ENCODE measurements at regions not wholly inside any gene's neighbourhood (a gene's known extent, or its start where the extent isn't known, plus 50 kb on each side); places are given as distances from the start of the nearest gene placed in this dataset.

DNA sequence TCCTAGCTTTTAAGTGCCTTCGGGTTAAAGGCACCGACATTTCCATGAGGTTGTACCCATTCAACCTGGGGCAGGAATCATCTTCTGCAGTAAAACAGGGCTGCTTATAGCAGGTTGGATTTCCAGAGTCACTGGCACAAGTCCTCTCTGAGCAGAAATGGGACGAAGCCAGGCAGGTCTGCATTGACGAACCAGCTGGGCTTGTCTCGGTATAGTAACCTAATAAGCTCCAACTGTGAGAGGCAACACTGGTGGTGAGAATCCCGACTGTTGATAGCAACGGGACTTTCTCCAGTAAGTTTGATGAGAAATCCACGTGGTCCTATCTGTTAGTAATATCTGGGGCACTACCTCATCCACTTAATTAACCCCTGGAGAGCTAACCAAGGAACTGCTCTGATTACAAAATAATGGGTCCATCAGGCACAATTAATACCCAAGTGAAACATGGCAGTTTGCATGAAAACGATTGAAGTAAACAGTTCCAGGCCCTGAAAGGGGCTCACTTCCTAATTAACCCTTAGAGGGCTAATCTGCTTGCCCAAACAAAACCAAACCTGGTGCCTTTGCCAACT lies 491.0 kb upstream of the C9orf72 start:
- no peak overlapping the region for H3K4me2 ChIP-seq (ENCODE audit: low read depth, low read length, poor library complexity, severe bottlenecking)
- no peaks in the 10 kb centered on the region; the same call in 1 of the 2 replicates for H3K9me2 ChIP-seq (replicated peaks; ENCODE audit: low read depth, low read length)
- no peaks in the 10 kb centered on the region for H3F3A ChIP-seq (ENCODE audit: low read depth)
- TF ChIP-seq EZH2phosphoT487 (IDR thresholded peaks at IDR 0.05; ENCODE audit: borderline replicate concordance) = no peak
- TF ChIP-seq, protein P1, sequence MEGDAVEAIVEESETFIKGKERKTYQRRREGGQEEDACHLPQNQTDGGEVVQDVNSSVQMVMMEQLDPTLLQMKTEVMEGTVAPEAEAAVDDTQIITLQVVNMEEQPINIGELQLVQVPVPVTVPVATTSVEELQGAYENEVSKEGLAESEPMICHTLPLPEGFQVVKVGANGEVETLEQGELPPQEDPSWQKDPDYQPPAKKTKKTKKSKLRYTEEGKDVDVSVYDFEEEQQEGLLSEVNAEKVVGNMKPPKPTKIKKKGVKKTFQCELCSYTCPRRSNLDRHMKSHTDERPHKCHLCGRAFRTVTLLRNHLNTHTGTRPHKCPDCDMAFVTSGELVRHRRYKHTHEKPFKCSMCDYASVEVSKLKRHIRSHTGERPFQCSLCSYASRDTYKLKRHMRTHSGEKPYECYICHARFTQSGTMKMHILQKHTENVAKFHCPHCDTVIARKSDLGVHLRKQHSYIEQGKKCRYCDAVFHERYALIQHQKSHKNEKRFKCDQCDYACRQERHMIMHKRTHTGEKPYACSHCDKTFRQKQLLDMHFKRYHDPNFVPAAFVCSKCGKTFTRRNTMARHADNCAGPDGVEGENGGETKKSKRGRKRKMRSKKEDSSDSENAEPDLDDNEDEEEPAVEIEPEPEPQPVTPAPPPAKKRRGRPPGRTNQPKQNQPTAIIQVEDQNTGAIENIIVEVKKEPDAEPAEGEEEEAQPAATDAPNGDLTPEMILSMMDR (conservative IDR thresholded peaks at IDR 0.05; ENCODE audit: low read length) = no peak
- H3K79me2 ChIP-seq (ENCODE audit: insufficient read depth, low read length) = no peaks in the 10 kb centered on the region
- no peak overlapping the region for H3K9ac ChIP-seq (ENCODE audit: low read depth, low read length, poor library complexity, severe bottlenecking)
- no peaks in the 10 kb centered on the region for H3K4me1 ChIP-seq (ENCODE audit: insufficient read depth, low read length, poor library complexity, severe bottlenecking)
- no peaks in the 10 kb centered on the region for H4K20me1 ChIP-seq (ENCODE audit: insufficient read depth, low read length, poor library complexity, severe bottlenecking)
- H3K4me3 ChIP-seq (ENCODE audit: low read length, poor library complexity, severe bottlenecking) = no peak overlapping the region
- H3K9me3 ChIP-seq (ENCODE audit: insufficient read depth, low read depth, low read length) = no peaks in the 10 kb centered on the region
- H3K27me3 ChIP-seq (ENCODE audit: insufficient read depth, low read length, poor library complexity, severe bottlenecking) = no peaks in the 10 kb centered on the region
- no peak overlapping the region for H2AFZ ChIP-seq (ENCODE audit: low read length)
- H3K36me3 ChIP-seq (ENCODE audit: insufficient read depth, low read length) = no peaks in the 10 kb centered on the region

DNA sequence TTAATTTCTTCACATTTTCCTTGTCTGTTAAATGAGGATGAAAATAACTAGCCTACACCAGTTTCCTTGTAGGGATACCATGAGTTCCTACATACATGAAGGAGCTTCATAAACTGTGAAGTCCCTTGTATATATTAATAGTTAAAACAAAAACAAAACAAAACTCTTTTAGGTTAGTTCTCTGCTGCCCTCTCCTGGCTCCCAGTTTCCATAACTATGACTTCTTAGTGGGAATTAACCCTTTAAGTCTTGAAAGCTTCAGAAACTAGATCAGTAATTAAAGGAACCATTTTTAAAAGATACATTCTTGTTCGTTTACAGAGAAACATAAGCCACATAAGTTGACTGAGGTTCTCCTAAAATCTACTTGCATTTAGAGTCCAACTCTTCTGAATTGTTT lies 500.0 kb upstream of the C9orf72 start:
- Histone ChIP-seq H4K20me1 (ENCODE audit: insufficient read depth, low read length, poor library complexity, severe bottlenecking) (no peaks in the 10 kb centered on the region), H3K4me1 (ENCODE audit: insufficient read depth, low read length, poor library complexity, severe bottlenecking) (no peaks in the 10 kb centered on the region), H3K79me2 (ENCODE audit: insufficient read depth, low read length) (no peaks in the 10 kb centered on the region), H3K9me2 (replicated peaks; ENCODE audit: low read depth, low read length) (0 out of 2 replicates have a peak, but pooled peaks cover 3% of the 10 kb centered on the region), H3K4me3 (ENCODE audit: low read length, poor library complexity, severe bottlenecking) (no peak overlapping the region), H3F3A (ENCODE audit: low read depth) (no peaks in the 10 kb centered on the region), H3K9me3 (ENCODE audit: insufficient read depth, low read depth, low read length) (no peaks in the 10 kb centered on the region), H3K9ac (ENCODE audit: low read depth, low read length, poor library complexity, severe bottlenecking) (no peak overlapping the region), H3K4me2 (ENCODE audit: low read depth, low read length, poor library complexity, severe bottlenecking) (no peak overlapping the region), H3K27me3 (ENCODE audit: insufficient read depth, low read length, poor library complexity, severe bottlenecking) (no peaks in the 10 kb centered on the region), H3K36me3 (ENCODE audit: insufficient read depth, low read length) (no peaks in the 10 kb centered on the region), H2AFZ (ENCODE audit: low read length) (no peak overlapping the region)
- TF ChIP-seq EZH2phosphoT487 (IDR thresholded peaks at IDR 0.05; ENCODE audit: borderline replicate concordance) = no peak
- TF ChIP-seq, protein P1 (conservative IDR thresholded peaks at IDR 0.05; ENCODE audit: low read length) = peak; percentile 49

DNA sequence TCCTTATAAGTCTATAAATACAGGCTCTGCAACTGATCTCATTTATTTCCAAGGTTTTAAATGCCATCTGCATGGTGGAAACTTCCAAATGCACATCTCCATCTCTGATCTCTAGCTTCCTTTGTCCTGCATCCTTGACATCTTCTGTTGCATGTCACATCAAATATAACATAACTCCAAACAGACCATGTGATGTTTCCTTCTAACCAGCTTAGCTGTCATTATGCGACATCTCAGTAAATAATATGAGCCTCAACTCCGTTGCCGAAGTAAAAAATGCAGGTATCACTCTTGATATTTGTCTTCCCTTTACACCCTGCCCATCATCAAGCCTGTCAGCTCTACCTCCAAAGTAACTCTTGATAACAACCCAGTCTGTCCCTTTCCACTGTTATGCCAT lies 506.4 kb upstream of the C9orf72 start:
- Histone ChIP-seq H3K36me3 (ENCODE audit: insufficient read depth, low read length) (no peaks in the 10 kb centered on the region), H3K27me3 (ENCODE audit: insufficient read depth, low read length, poor library complexity, severe bottlenecking) (no peaks in the 10 kb centered on the region), H2AFZ (ENCODE audit: low read length) (no peak overlapping the region), H4K20me1 (ENCODE audit: insufficient read depth, low read length, poor library complexity, severe bottlenecking) (no peaks in the 10 kb centered on the region), H3K9me3 (ENCODE audit: insufficient read depth, low read depth, low read length) (no peaks in the 10 kb centered on the region), H3K79me2 (ENCODE audit: insufficient read depth, low read length) (no peaks in the 10 kb centered on the region), H3K9me2 (replicated peaks; ENCODE audit: low read depth, low read length) (0 out of 2 replicates have a peak, but pooled peaks cover 3% of the 10 kb centered on the region), H3K4me3 (ENCODE audit: low read length, poor library complexity, severe bottlenecking) (no peak overlapping the region), H3K4me2 (ENCODE audit: low read depth, low read length, poor library complexity, severe bottlenecking) (no peak overlapping the region), H3K9ac (ENCODE audit: low read depth, low read length, poor library complexity, severe bottlenecking) (no peak overlapping the region), H3K4me1 (ENCODE audit: insufficient read depth, low read length, poor library complexity, severe bottlenecking) (no peaks in the 10 kb centered on the region), H3F3A (ENCODE audit: low read depth) (no peaks in the 10 kb centered on the region)
- TF ChIP-seq, protein P1 (conservative IDR thresholded peaks at IDR 0.05; ENCODE audit: low read length) = no peak
- no peak for TF ChIP-seq EZH2phosphoT487 (IDR thresholded peaks at IDR 0.05; ENCODE audit: borderline replicate concordance)

Data from Loucy (cell line).